Esophagus squamous epithelium (tissue), 5 donors: ENCODE measurements at regions not wholly inside any gene's neighbourhood (a gene's known extent, or its start where the extent isn't known, plus 50 kb on each side); places are given as distances from the start of the nearest gene placed in this dataset.
"Not testable (repeated sequence)": the region's sequence is repeated elsewhere in the genome, so short reads cannot be mapped to it uniquely, and the experiment has no call there.

Experiments used
- DNase-seq: peaks from one replicate; lab custom pipeline; 2025; lab: John Stamatoyannopoulos, UW
- H3K27ac ChIP-seq, 4 donors: fragments of 200-600 bp; sonication (generic); one replicate each; pipeline ENCODE4 v1.5.1; 2016 to 2019; ENCODE audit warnings: mild to moderate bottlenecking in 1 of 4
- H3K27me3 ChIP-seq, 4 donors: fragments of 200-600 bp; sonication (generic); 1 replicate in 3 of 4; 2 replicates in 1 of 4; pipeline versions ENCODE4 v1.5.1 to v1.6.0; 2017 to 2021; ENCODE audit warnings: antibody characterized with exemption in 1 of 4
- H3K36me3 ChIP-seq, 3 donors: fragments of 200-600 bp; sonication (generic); one replicate each; pipeline ENCODE4 v1.5.1; 2016 to 2019
- H3K4me1 ChIP-seq, 3 donors: fragments of 200-600 bp; sonication (generic); one replicate each; pipeline ENCODE4 v1.5.1; 2017 to 2019
- H3K4me3 ChIP-seq, 4 donors: fragments of 200-600 bp; sonication (generic); 1 replicate in 3 of 4; 2 replicates in 1 of 4; pipeline ENCODE4 v1.5.1; 2016 to 2019; ENCODE audit warnings: mild to moderate bottlenecking in 2 of 4, moderate library complexity in 1 of 4
- H3K9me3 ChIP-seq, 3 donors: fragments of 200-600 bp; sonication (generic); one replicate each; pipeline ENCODE4 v1.5.1; 2016 to 2019
- POLR2A ChIP-seq, 4 donors: fragments of 450-650 bp; IDR thresholded peaks; one replicate each; pipeline ENCODE4 v1.6.1; 2017; ENCODE audit warnings: antibody characterized with exemption in 4 of 4, mild to moderate bottlenecking in 4 of 4, moderate library complexity in 3 of 4
- WGBS, 2 donors: methylation state at CpG; one replicate each; pipeline ENCODE4 v1.1.5; 2018; 5-methylcytosine and 5-hydroxymethylcytosine counted together
- intact Hi-C: fragments of 100-400 bp; cut with DNase I; formaldehyde crosslinking; loops from one replicate; pipeline ENCODE4 v1.15.0; 2022
- TF ChIP-seq, protein P1 (sequence below), 6 experiments: fragments of 450-650 bp in 4 of 6; fragments of 200-600 bp in 2 of 6; sonication (generic) in 2 of 6; IDR thresholded peaks; one replicate each; pipeline ENCODE4 v1.5.1; 2016 to 2019; ENCODE audit warnings: antibody characterized with exemption in 6 of 6, mild to moderate bottlenecking in 4 of 6, moderate library complexity in 4 of 6
- donor health status: DM: yes; HTN: yes; CAD: no.

GRCh38 chr21:10449451-10449850 is 71.9 kb upstream of the TPTE start:
- H3K27me3 ChIP-seq, H3K36me3 ChIP-seq, intact Hi-C loops, H3K27ac ChIP-seq, H3K4me1 ChIP-seq, DNase-seq, H3K4me3 ChIP-seq: not testable (repeated sequence)
- H3K9me3 ChIP-seq, result peaks cover 0 to 33% (median 0%) of the 10 kb centered on the region in 3 donors
- 61 to 71% methylated on average over 8 of the region's 8 CpGs for WGBS, 2 donors

- intact Hi-C loops, DNase-seq, H3K27ac ChIP-seq, H3K4me3 ChIP-seq, H3K4me1 ChIP-seq, H3K36me3 ChIP-seq, H3K27me3 ChIP-seq: not testable (repeated sequence)
- peaks cover 0 to 33% (median 0%) of the 10 kb centered on the region in 3 donors for H3K9me3 ChIP-seq
- WGBS, 2 donors, result 59 to 60% methylated on average over 6 of the region's 6 CpGs
Measured at GRCh38 chr21:10451274-10451673, 70.1 kb upstream of the TPTE start.

DNA sequence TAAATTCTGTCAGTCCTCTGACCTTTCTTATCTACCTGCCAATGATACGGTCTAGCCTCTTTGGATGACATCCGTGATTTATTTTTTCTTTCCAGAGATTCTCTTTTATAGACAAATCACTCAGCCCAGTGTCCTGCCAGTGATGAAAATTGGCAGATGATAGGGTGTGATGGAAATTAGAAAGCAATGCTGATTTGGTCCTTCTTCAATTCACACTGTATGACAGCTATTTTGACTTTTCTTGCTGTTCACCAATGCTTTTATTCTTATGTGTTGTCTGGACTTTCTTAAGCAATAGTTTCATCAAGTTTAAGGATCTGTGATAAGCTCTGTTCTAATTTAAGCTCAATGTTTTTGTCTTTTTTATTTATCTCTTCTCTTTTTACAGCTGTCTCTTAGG is 63.6 kb upstream of the TPTE start:
- H3K4me1 ChIP-seq, DNase-seq, H3K27ac ChIP-seq, H3K4me3 ChIP-seq, H3K36me3 ChIP-seq, intact Hi-C loops, H3K27me3 ChIP-seq: not testable (repeated sequence)
- WGBS, 2 donors, result 35% methylated on average over 2 of the region's 2 CpGs
- peaks cover 0 to 17% (median 15%) of the 10 kb centered on the region in 3 donors for H3K9me3 ChIP-seq

GRCh38 chr21:10460957-10461356 is 60.4 kb upstream of the TPTE start:
- intact Hi-C loops, H3K4me1 ChIP-seq, H3K36me3 ChIP-seq, H3K27me3 ChIP-seq, DNase-seq, H3K27ac ChIP-seq, H3K4me3 ChIP-seq: not testable (repeated sequence)
- peaks cover 0 to 36% (median 22%) of the 10 kb centered on the region in 3 donors for H3K9me3 ChIP-seq
- 51 to 60% methylated on average over 5 of the region's 5 CpGs for WGBS, 2 donors

- H3K27me3 ChIP-seq, intact Hi-C loops, DNase-seq, H3K4me1 ChIP-seq, H3K36me3 ChIP-seq, H3K4me3 ChIP-seq, H3K27ac ChIP-seq: not testable (repeated sequence)
- peaks cover 0 to 37% (median 21%) of the 10 kb centered on the region in 3 donors for H3K9me3 ChIP-seq
- WGBS, 2 donors, result 63% methylated on average over 8 of the region's 8 CpGs
Measured at GRCh38 chr21:10461445-10461844, 59.9 kb upstream of the TPTE start.

DNA sequence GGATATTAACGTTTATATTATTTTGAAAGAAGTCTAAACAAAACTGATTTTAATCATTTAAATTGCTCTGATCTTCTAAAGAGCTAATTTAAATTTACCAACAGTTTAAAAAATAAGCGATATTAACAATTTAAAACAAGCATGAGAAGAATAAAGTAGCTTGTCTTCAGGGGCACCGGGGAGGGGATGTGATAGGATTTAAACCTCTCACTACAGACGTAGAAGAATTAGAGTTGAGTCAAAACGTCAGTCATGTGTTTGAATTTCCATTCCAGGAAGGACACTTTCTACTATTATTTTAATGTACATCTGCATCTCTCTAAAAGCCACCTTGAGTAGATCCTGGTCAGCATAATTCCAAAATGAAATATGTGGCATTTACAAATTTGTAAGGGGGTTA is 58.2 kb upstream of the TPTE start:
- no peak for TF ChIP-seq POLR2A (IDR thresholded peaks at IDR 0.05)
- TF ChIP-seq, protein P1, sequence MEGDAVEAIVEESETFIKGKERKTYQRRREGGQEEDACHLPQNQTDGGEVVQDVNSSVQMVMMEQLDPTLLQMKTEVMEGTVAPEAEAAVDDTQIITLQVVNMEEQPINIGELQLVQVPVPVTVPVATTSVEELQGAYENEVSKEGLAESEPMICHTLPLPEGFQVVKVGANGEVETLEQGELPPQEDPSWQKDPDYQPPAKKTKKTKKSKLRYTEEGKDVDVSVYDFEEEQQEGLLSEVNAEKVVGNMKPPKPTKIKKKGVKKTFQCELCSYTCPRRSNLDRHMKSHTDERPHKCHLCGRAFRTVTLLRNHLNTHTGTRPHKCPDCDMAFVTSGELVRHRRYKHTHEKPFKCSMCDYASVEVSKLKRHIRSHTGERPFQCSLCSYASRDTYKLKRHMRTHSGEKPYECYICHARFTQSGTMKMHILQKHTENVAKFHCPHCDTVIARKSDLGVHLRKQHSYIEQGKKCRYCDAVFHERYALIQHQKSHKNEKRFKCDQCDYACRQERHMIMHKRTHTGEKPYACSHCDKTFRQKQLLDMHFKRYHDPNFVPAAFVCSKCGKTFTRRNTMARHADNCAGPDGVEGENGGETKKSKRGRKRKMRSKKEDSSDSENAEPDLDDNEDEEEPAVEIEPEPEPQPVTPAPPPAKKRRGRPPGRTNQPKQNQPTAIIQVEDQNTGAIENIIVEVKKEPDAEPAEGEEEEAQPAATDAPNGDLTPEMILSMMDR (IDR thresholded peaks at IDR 0.05), result no peak
- Histone ChIP-seq H3K9me3 (peaks cover 0 to 37% (median 18%) of the 10 kb centered on the region in 3 donors), H3K36me3 (no peaks in the 10 kb centered on the region), H3K27me3 (no peaks in the 10 kb centered on the region), H3K4me3 (no peak overlapping the region), H3K27ac (no peak overlapping the region), H3K4me1 (no peaks in the 10 kb centered on the region)
- 39% methylated on average over 5 of the region's 5 CpGs for WGBS, 2 donors
- intact Hi-C loops, result no loop called here
- no peak for DNase-seq

DNA sequence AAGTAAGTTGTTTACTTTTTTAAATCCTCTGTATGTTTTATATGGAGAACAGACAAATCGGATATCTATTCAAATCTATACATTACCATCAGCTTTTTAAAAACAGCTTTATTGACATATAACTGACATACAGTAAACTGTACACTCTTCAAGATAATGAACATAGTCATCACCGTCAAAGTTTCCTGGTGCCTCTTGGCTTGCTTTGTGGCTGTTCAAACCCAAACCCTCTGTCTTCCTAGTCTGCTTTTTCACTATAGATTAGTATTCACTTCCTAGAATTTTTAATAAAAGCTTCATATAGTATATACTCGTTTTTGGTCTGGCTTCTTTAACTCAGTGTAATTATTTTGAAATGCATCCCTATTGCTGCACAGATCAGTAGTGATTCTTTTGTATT is 56.4 kb upstream of the TPTE start:
- WGBS, 2 donors, result 39% methylated on average over 3 of the region's 3 CpGs
- DNase-seq, result no peak
- no peak for TF ChIP-seq POLR2A (IDR thresholded peaks at IDR 0.05)
- TF ChIP-seq, protein P1 (IDR thresholded peaks at IDR 0.05), result no peak
- no peak overlapping the region for H3K4me3 ChIP-seq
- peaks cover 0 to 43% (median 13%) of the 10 kb centered on the region in 3 donors for H3K9me3 ChIP-seq
- H3K27ac ChIP-seq, result no peak overlapping the region
- intact Hi-C loops, result no loop called here
- no peaks in the 10 kb centered on the region for H3K4me1 ChIP-seq
- no peaks in the 10 kb centered on the region for H3K27me3 ChIP-seq
- H3K36me3 ChIP-seq, result no peaks in the 10 kb centered on the region

- DNase-seq, intact Hi-C loops, H3K27me3 ChIP-seq, H3K4me3 ChIP-seq, H3K27ac ChIP-seq, H3K4me1 ChIP-seq, H3K36me3 ChIP-seq: not testable (repeated sequence)
- peaks cover 0 to 41% (median 9%) of the 10 kb centered on the region in 3 donors for H3K9me3 ChIP-seq
- 64% methylated on average over 10 of the region's 10 CpGs for WGBS, 2 donors
Measured at GRCh38 chr21:10465524-10466110, 55.8 kb upstream of the TPTE start.
